GM12891 (cell line): ENCODE measurements at regions not wholly inside any gene's neighbourhood (a gene's known extent, or its start where the extent isn't known, plus 50 kb on each side); places are given as distances from the start of the nearest gene placed in this dataset.

ENCODE experiments used
- PAX5 ChIP-seq: IDR thresholded peaks from 2 replicates; pipeline ENCODE4 v1.6.1; 2011; ENCODE audit warnings: low read length, moderate library complexity, mild to moderate bottlenecking; ENCODE audit not compliant: insufficient read depth, severe bottlenecking
- POLR2A ChIP-seq: IDR thresholded peaks from 2 replicates; pipeline ENCODE4 v1.6.1; 2011; ENCODE audit warnings: low read depth, low read length, control low read depth
- POLR2AphosphoS5 ChIP-seq: IDR thresholded peaks from 2 replicates; pipeline ENCODE4 v1.6.1; 2011; ENCODE audit warnings: low read depth, low read length, control low read depth
- POU2F2 ChIP-seq: IDR thresholded peaks from 2 replicates; pipeline ENCODE4 v1.6.1; 2011; ENCODE audit warnings: low read depth, mild to moderate bottlenecking, control low read depth, low read length, moderate library complexity
- SPI1 ChIP-seq: IDR thresholded peaks from 2 replicates; pipeline ENCODE4 v1.6.1; 2011; ENCODE audit warnings: low read depth, low read length, control low read depth

DNA sequence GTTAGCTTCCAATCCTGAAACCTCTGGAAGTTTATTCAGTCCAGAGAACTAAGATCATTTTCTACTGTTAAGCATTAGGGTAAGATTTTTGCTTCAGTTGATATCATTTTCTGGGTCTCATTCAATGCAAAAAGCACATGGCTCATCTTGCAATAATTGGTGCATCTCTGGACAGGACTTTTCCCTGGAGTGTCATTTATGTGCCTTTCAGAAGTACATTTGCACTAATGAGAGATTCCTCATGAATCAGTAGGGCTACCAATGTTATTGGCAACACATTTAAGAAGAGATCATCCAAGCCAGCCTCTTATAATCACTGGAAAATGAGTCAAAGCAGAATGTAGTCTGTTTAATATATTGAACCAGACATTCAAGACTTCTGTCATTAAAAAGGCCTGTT is 224.2 kb upstream of the CHRNA7 start:
- TF ChIP-seq POLR2A (no peak), POU2F2 (no peak), POLR2AphosphoS5 (no peak), PAX5 (no peak), SPI1 (no peak)
